SK-N-SH (cell line): ENCODE measurements at regions not wholly inside any gene's neighbourhood (a gene's known extent, or its start where the extent isn't known, plus 50 kb on each side); places are given as distances from the start of the nearest gene placed in this dataset.

Source experiments
- CTCF ChIA-PET: fragments of 300-600, 350-600 bp; formaldehyde crosslinking; extraction: SDS; loops from one replicate; lab custom pipeline; 2021; lab: Yijun Ruan, JAX
- POLR2A ChIA-PET: fragments of 350-600 bp; sonication (Branson Sonifier 250); formaldehyde crosslinking; extraction: SDS; loops from one replicate; lab custom pipeline; 2020; ENCODE audit warnings: antibody characterized with exemption, inconsistent platforms; lab: Yijun Ruan, JAX
- DNase-seq: peaks from one replicate; pipeline ENCODE4 v3.0.0; 2012
- H2AFZ ChIP-seq: fragments of 200-600 bp; sonication (generic); 2 replicates; pipeline ENCODE4 v1.8.1; 2016; ENCODE audit warnings: antibody characterized with exemption, mild to moderate bottlenecking, low read depth
- H3F3A ChIP-seq: fragments of 200-600 bp; sonication (generic); replicated peaks from 2 replicates; pipeline ENCODE3; 2016; ENCODE audit warnings: antibody characterized with exemption, mild to moderate bottlenecking; ENCODE audit not compliant: insufficient read depth
- H3K27ac ChIP-seq, 2 experiments: fragments of 200-500 bp in 1 of 2; fragments of 200-600 bp in 1 of 2; sonication (Bioruptor generic) in 1 of 2; sonication (generic), shearing (Covaris generic) in 1 of 2; 2 replicates each; pipeline versions ENCODE4 v1.5.1 to v1.6.1; 2014 to 2016; ENCODE audit warnings: low read depth in 2 of 2, inconsistent platforms in 1 of 2, low read length in 1 of 2, mild to moderate bottlenecking in 1 of 2, mixed read lengths in 1 of 2
- H3K27me3 ChIP-seq: fragments of 200-600 bp; sonication (generic), shearing (Covaris generic); 2 replicates; pipeline ENCODE4 v1.6.1; 2016; ENCODE audit warnings: mixed run types; ENCODE audit not compliant: insufficient read depth
- H3K36me3 ChIP-seq, 2 experiments: fragments of 200-500 bp in 1 of 2; fragments of 200-600 bp in 1 of 2; sonication (Bioruptor generic) in 1 of 2; sonication (generic) in 1 of 2; replicated peaks in 1 of 2; 2 replicates each; pipeline versions ENCODE3 to v1.5.1; 2014 to 2016; ENCODE audit warnings: low read length in 1 of 2, mild to moderate bottlenecking in 1 of 2; ENCODE audit not compliant: insufficient read depth in 2 of 2, control insufficient read depth in 1 of 2
- H3K4me1 ChIP-seq, 2 experiments: fragments of 200-500 bp in 1 of 2; fragments of 200-600 bp in 1 of 2; sonication (Bioruptor generic) in 1 of 2; sonication (generic), shearing (Covaris generic) in 1 of 2; 2 replicates each; pipeline versions ENCODE4 v1.5.1 to v1.6.1; 2014 to 2016; ENCODE audit warnings: low read depth in 1 of 2, low read length in 1 of 2, mixed run types in 1 of 2; ENCODE audit not compliant: insufficient read depth in 2 of 2, control insufficient read depth in 1 of 2
- H3K4me2 ChIP-seq: fragments of 200-600 bp; sonication (generic), shearing (Covaris generic); 2 replicates; pipeline ENCODE4 v1.6.1; 2017; ENCODE audit warnings: mixed run types
- H3K4me3 ChIP-seq, 2 experiments: fragments of 200-500 bp in 1 of 2; fragments of 200-600 bp in 1 of 2; sonication (Bioruptor generic) in 1 of 2; sonication (generic), shearing (Covaris generic) in 1 of 2; 2 replicates each; pipeline versions ENCODE4 v1.5.1 to v1.8.1; 2014 to 2016; ENCODE audit warnings: low read depth in 2 of 2, inconsistent platforms in 1 of 2, low read length in 1 of 2, mild to moderate bottlenecking in 1 of 2, mixed read lengths in 1 of 2, moderate library complexity in 1 of 2
- H3K79me2 ChIP-seq: fragments of 200-600 bp; sonication (generic); 2 replicates; pipeline ENCODE4 v1.8.1; 2017; ENCODE audit warnings: mild to moderate bottlenecking; ENCODE audit not compliant: insufficient read depth
- H3K9ac ChIP-seq: fragments of 200-600 bp; sonication (generic); 2 replicates; pipeline ENCODE4 v1.6.1; 2017; ENCODE audit warnings: mixed run types
- H3K9me2 ChIP-seq: fragments of 200-600 bp; sonication (generic); 2 replicates; pipeline ENCODE4 v1.6.1; 2017; ENCODE audit warnings: mixed run types
- H3K9me3 ChIP-seq: fragments of 200-600 bp; sonication (generic); 2 replicates; pipeline ENCODE4 v1.6.1; 2017; ENCODE audit warnings: mixed run types, mild to moderate bottlenecking, moderate library complexity
- H4K20me1 ChIP-seq: fragments of 200-600 bp; sonication (generic); 2 replicates; pipeline ENCODE4 v1.6.1; 2017; ENCODE audit warnings: mild to moderate bottlenecking, mixed run types; ENCODE audit not compliant: insufficient read depth
- CHD2 ChIP-seq: fragments of 150-350 bp; IDR thresholded peaks from 2 replicates; pipeline ENCODE4 v1.6.1; 2018; ENCODE audit warnings: low read length; ENCODE audit not compliant: partially characterized antibody
- CTCF ChIP-seq: fragments of 200-600 bp; sonication (generic); IDR thresholded peaks from 2 replicates; pipeline ENCODE4 v1.6.1; 2017; ENCODE audit warnings: antibody characterized with exemption, mild to moderate bottlenecking, moderate library complexity
- ELF1 ChIP-seq: IDR thresholded peaks from 2 replicates; pipeline ENCODE4 v1.4.0; 2012
- EP300 ChIP-seq, 2 experiments: IDR thresholded peaks; 2 replicates each; pipeline versions ENCODE4 v1.4.0 to v1.6.1; 2012; ENCODE audit warnings: borderline replicate concordance in 1 of 2, low read depth in 1 of 2, low read length in 1 of 2
- EZH2phosphoT487 ChIP-seq: fragments of 200-600 bp; sonication (generic); IDR thresholded peaks from 2 replicates; pipeline ENCODE4 v1.6.1; 2017; ENCODE audit warnings: low read depth, mixed run types, mild to moderate bottlenecking, antibody characterized with exemption, moderate library complexity, borderline replicate concordance
- FOSL2 ChIP-seq: IDR thresholded peaks from 2 replicates; pipeline ENCODE4 v1.4.0; 2012; ENCODE audit warnings: low read depth, mild to moderate bottlenecking, moderate library complexity, borderline replicate concordance
- FOXM1 ChIP-seq: IDR thresholded peaks from 2 replicates; pipeline ENCODE4 v1.4.0; 2012; ENCODE audit warnings: low read depth, mild to moderate bottlenecking
- GATA2 ChIP-seq: sonication (generic); formaldehyde crosslinking; IDR thresholded peaks from 2 replicates; pipeline ENCODE4 v1.5.0; 2020; ENCODE audit warnings: mild to moderate bottlenecking, missing genetic modification reagents
- IRF3 ChIP-seq: fragments of 150-350 bp; IDR thresholded peaks from 2 replicates; pipeline ENCODE4 v1.6.1; 2016; ENCODE audit warnings: mild to moderate bottlenecking, low read depth, low read length
- MEF2A ChIP-seq: IDR thresholded peaks from 2 replicates; pipeline ENCODE4 v1.4.0; 2012; ENCODE audit warnings: low read depth, borderline replicate concordance
- NFIC ChIP-seq: IDR thresholded peaks from 2 replicates; pipeline ENCODE4 v1.4.0; 2012; ENCODE audit warnings: borderline replicate concordance
- NRF1 ChIP-seq: IDR thresholded peaks from 2 replicates; pipeline ENCODE4 v1.6.1; 2012; ENCODE audit warnings: low read depth, mild to moderate bottlenecking, low read length
- PBX3 ChIP-seq: IDR thresholded peaks from 2 replicates; pipeline ENCODE4; 2012
- RAD21 ChIP-seq: IDR thresholded peaks from 2 replicates; pipeline ENCODE4 v1.6.1; 2012; ENCODE audit warnings: mild to moderate bottlenecking, low read length
- RCOR1 ChIP-seq: fragments of 150-350 bp; IDR thresholded peaks from 2 replicates; pipeline ENCODE4 v1.6.1; 2017; ENCODE audit warnings: antibody characterized with exemption, low read length
- REST ChIP-seq: IDR thresholded peaks from 2 replicates; pipeline ENCODE4 v1.6.1; 2012; ENCODE audit warnings: mild to moderate bottlenecking, low read depth, low read length, moderate library complexity
- RXRA ChIP-seq: IDR thresholded peaks from 2 replicates; pipeline ENCODE4 v1.4.0; 2012; ENCODE audit warnings: low read depth, mild to moderate bottlenecking, borderline replicate concordance
- TAF1 ChIP-seq: IDR thresholded peaks from 2 replicates; pipeline ENCODE4 v1.6.1; 2012; ENCODE audit warnings: low read depth, mild to moderate bottlenecking, low read length, moderate library complexity, borderline replicate concordance
- TCF12 ChIP-seq: IDR thresholded peaks from 2 replicates; pipeline ENCODE4 v1.4.0; 2012
- ZBTB33 ChIP-seq: IDR thresholded peaks from 2 replicates; pipeline ENCODE4 v1.4.0; 2012; ENCODE audit warnings: low read depth, borderline replicate concordance
- WGBS: methylation state at CpG from one replicate; pipeline ENCODE4 v1.1.6; 2017; ENCODE audit warnings: low lambda C conversion rate; 5-methylcytosine and 5-hydroxymethylcytosine counted together

- H2AFZ ChIP-seq, result no peak overlapping the region
- H3K36me3 ChIP-seq, result no peaks in the 10 kb centered on the region
- no peaks in the 10 kb centered on the region for H3K79me2 ChIP-seq
- TF ChIP-seq NFIC (no peak), MEF2A (no peak), CTCF (no peak), CHD2 (no peak), EP300 (IDR thresholded peaks at IDR 0.05; ENCODE audit: borderline replicate concordance in 1 of 2, low read depth in 1 of 2, low read length in 1 of 2) (no peak), TAF1 (no peak), TCF12 (no peak), EZH2phosphoT487 (no peak), NRF1 (no peak), PBX3 (no peak), RAD21 (no peak), GATA2 (no peak), IRF3 (no peak), FOSL2 (no peak), RCOR1 (no peak), ZBTB33 (no peak), REST (no peak), RXRA (no peak), FOXM1 (no peak), ELF1 (no peak)
- 33% methylated on average over 1 of the region's 1 CpG for WGBS
- H3K27me3 ChIP-seq, result no peaks in the 10 kb centered on the region
- no peaks in the 10 kb centered on the region for H4K20me1 ChIP-seq
- no peak for DNase-seq
- H3K4me2 ChIP-seq, result no peak overlapping the region
- 0 out of 2 replicates have a peak, but pooled peaks cover 4% of the 10 kb centered on the region for H3K9me3 ChIP-seq
- no peaks in the 10 kb centered on the region for H3F3A ChIP-seq
- no peak overlapping the region for H3K27ac ChIP-seq
- CTCF ChIA-PET, result no interaction called here
- H3K4me1 ChIP-seq, result no peaks in the 10 kb centered on the region; a peak in 1 of 4 replicates
- H3K9ac ChIP-seq, result no peak overlapping the region
- no peaks in the 10 kb centered on the region for H3K9me2 ChIP-seq
- no peak overlapping the region for H3K4me3 ChIP-seq
- POLR2A ChIA-PET, result no interaction called here
Observed at GRCh38 chr1:105362438-105362837, 1612.7 kb downstream of the AMY1C start.
